Body of pancreas (tissue), 4 donors: ENCODE measurements at regions not wholly inside any gene's neighbourhood (a gene's known extent, or its start where the extent isn't known, plus 50 kb on each side); places are given as distances from the start of the nearest gene placed in this dataset.

Experiments used
- POLR2A ChIP-seq, 3 donors: fragments of 450-650 bp; IDR thresholded peaks; one replicate each; pipeline ENCODE4 v1.6.1; 2016; ENCODE audit warnings: antibody characterized with exemption in 3 of 3, mild to moderate bottlenecking in 2 of 3
- TF ChIP-seq, protein P1 (sequence below), 7 experiments: fragments of 450-650 bp in 4 of 7; fragments of 200-600 bp in 3 of 7; sonication (generic) in 3 of 7; IDR thresholded peaks; one replicate each; pipeline ENCODE4 v1.5.1; 2016 to 2019; ENCODE audit warnings: antibody characterized with exemption in 7 of 7

DNA sequence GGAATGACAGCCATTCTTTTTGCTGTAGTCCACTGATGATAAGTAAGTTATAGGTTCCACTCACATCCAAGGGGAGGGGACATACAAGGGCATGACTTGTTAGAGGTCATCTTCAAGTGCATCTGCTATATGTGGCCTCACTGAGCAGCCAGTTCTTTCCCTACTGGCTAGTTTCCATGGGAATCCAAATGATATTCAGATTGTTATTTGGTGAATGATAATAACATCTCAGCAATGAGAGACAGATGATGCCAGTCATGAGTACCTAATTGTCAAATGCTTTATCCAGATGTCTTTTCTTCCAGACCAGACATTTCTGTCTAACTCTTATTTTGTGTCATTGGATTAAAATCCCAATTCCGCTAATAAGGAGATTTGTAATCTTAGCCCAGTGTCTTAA, 460.4 kb upstream of the BOD1L1 start:
- TF ChIP-seq, protein P1, sequence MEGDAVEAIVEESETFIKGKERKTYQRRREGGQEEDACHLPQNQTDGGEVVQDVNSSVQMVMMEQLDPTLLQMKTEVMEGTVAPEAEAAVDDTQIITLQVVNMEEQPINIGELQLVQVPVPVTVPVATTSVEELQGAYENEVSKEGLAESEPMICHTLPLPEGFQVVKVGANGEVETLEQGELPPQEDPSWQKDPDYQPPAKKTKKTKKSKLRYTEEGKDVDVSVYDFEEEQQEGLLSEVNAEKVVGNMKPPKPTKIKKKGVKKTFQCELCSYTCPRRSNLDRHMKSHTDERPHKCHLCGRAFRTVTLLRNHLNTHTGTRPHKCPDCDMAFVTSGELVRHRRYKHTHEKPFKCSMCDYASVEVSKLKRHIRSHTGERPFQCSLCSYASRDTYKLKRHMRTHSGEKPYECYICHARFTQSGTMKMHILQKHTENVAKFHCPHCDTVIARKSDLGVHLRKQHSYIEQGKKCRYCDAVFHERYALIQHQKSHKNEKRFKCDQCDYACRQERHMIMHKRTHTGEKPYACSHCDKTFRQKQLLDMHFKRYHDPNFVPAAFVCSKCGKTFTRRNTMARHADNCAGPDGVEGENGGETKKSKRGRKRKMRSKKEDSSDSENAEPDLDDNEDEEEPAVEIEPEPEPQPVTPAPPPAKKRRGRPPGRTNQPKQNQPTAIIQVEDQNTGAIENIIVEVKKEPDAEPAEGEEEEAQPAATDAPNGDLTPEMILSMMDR (IDR thresholded peaks at IDR 0.05): no peak
- no peak for TF ChIP-seq POLR2A (IDR thresholded peaks at IDR 0.05)
